ENCODE measurements at regions not wholly inside any gene's neighbourhood (a gene's known extent, or its start where the extent isn't known, plus 50 kb on each side); places are given as distances from the start of the nearest gene placed in this dataset.
A peak's percentile ranks its signal among the peaks of the same experiment; 100 is the strongest.

- TF ChIP-seq, protein P1, sequence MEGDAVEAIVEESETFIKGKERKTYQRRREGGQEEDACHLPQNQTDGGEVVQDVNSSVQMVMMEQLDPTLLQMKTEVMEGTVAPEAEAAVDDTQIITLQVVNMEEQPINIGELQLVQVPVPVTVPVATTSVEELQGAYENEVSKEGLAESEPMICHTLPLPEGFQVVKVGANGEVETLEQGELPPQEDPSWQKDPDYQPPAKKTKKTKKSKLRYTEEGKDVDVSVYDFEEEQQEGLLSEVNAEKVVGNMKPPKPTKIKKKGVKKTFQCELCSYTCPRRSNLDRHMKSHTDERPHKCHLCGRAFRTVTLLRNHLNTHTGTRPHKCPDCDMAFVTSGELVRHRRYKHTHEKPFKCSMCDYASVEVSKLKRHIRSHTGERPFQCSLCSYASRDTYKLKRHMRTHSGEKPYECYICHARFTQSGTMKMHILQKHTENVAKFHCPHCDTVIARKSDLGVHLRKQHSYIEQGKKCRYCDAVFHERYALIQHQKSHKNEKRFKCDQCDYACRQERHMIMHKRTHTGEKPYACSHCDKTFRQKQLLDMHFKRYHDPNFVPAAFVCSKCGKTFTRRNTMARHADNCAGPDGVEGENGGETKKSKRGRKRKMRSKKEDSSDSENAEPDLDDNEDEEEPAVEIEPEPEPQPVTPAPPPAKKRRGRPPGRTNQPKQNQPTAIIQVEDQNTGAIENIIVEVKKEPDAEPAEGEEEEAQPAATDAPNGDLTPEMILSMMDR (IDR thresholded peaks at IDR 0.05 in 8 of 11, conservative IDR thresholded peaks at IDR 0.05 in 3 of 11), result no peak
- TF ChIP-seq POLR2AphosphoS5 (IDR thresholded peaks at IDR 0.05) (no peak), POLR2A (IDR thresholded peaks at IDR 0.05) (no peak)
- WGBS, 5 donors, result 70 to 85% (median 79%) methylated on average over 2 of the region's 2 CpGs
- no peaks in the 10 kb centered on the region for H3K36me3 ChIP-seq
- no peaks in the 10 kb centered on the region for H3K27me3 ChIP-seq (replicated peaks in 1 of 7)
- H3K9me3 ChIP-seq, result peaks cover 0 to 80% (median 59%) of the 10 kb centered on the region in 8 donors
- intact Hi-C loops (cut with DNase I; ENCODE audit: low total_unique reads), result no loop called here
- H3K4me3 ChIP-seq, result no peak overlapping the region
- no peaks in the 10 kb centered on the region for H3K4me1 ChIP-seq
- no peak overlapping the region for H3K27ac ChIP-seq
- no peak for DNase-seq
Observed at GRCh38 chr4:126869967-126870366, 762.8 kb upstream of the INTU start.

DNA sequence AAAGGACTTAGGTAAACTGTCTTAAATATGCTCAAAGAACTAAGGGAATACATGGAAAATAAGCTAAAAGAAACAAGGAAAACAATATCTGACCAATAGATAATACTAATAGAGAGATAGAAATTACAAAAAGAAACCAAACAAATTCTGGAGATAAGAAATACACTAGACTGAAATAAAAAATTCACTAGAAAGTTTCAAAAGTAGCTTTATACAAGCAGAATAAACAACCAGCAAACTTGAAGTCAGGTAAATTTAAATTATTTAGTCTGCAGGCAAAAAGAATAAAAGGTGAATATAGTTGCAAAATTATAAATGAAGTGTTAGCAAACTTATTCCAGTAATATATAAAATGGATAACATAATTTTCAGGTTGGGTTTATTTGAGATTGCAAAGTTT lies 760.9 kb upstream of the INTU start:
- intact Hi-C loops (cut with DNase I; ENCODE audit: low total_unique reads), result no loop called here
- no peaks in the 10 kb centered on the region for H3K4me1 ChIP-seq
- DNase-seq, result no peak
- H3K9me3 ChIP-seq, result peaks cover 0 to 77% (median 53%) of the 10 kb centered on the region in 8 donors
- no peaks in the 10 kb centered on the region for H3K27me3 ChIP-seq (replicated peaks in 1 of 7)
- TF ChIP-seq, protein P1 (IDR thresholded peaks at IDR 0.05 in 8 of 11, conservative IDR thresholded peaks at IDR 0.05 in 3 of 11), result no peak
- TF ChIP-seq POLR2A (IDR thresholded peaks at IDR 0.05) (no peak), POLR2AphosphoS5 (IDR thresholded peaks at IDR 0.05) (no peak)
- H3K4me3 ChIP-seq, result no peak overlapping the region
- H3K27ac ChIP-seq, result no peak overlapping the region
- H3K36me3 ChIP-seq, result no peaks in the 10 kb centered on the region

DNA sequence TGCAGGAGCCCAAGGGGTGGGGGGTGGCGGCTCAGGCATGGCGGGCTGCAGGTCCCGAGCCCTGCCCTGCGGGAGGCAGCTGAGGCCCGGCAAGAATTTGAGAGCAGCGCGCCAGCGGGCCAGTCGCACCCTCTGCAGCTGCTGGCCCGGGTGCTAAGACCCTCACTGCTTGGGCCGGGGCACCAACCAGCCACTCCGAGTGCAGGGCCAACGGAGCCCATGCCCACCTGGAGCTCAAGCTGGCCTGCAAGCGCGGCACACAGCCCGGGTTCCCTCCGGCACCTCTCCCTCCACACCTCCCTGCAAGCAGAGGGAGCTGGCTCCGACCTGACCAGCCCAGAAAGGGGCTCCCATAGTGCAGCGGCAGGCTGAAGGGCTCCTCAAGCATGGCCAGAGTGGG lies 758.2 kb upstream of the INTU start:
- H3K27me3 ChIP-seq (replicated peaks in 1 of 7), result no peaks in the 10 kb centered on the region
- TF ChIP-seq, protein P1 (IDR thresholded peaks at IDR 0.05 in 8 of 11, conservative IDR thresholded peaks at IDR 0.05 in 3 of 11), result no peak
- TF ChIP-seq POLR2A (IDR thresholded peaks at IDR 0.05), result no peak
- no peak for TF ChIP-seq POLR2AphosphoS5 (IDR thresholded peaks at IDR 0.05)
- no peaks in the 10 kb centered on the region for H3K36me3 ChIP-seq
- no peak overlapping the region for H3K27ac ChIP-seq
- 77 to 98% (median 92%) methylated on average over 6 to 19 of the region's 19 CpGs for WGBS, 5 donors
- peak; percentile 65 for DNase-seq
- H3K4me3 ChIP-seq, result no peak overlapping the region
- H3K4me1 ChIP-seq, result no peaks in the 10 kb centered on the region
- peaks cover 0 to 61% (median 47%) of the 10 kb centered on the region in 8 donors for H3K9me3 ChIP-seq
- intact Hi-C loops (cut with DNase I; ENCODE audit: low total_unique reads), result no loop called here

DNA sequence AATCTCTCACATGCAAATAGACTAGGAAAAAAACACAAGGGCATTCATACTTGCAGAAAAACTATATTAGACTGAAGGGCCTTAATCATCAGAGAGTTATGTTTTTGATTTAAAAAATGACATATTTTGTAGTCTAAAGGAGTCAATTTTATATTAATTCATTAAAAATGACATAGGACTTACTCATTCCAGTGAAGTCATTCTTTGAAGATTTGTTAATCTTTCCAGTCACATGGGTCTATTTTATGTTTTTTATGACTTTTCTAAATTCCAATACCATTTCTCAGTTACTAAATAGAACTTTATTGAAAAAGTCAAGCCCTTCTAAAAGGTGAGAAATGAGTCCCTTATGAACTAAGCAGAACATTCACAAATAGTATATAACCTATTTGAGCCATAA lies 743.8 kb upstream of the INTU start:
- no peak overlapping the region for H3K27ac ChIP-seq
- no peaks in the 10 kb centered on the region for H3K4me1 ChIP-seq
- TF ChIP-seq POLR2AphosphoS5 (IDR thresholded peaks at IDR 0.05), result no peak
- no peaks in the 10 kb centered on the region for H3K36me3 ChIP-seq
- no peak overlapping the region for H3K4me3 ChIP-seq
- H3K9me3 ChIP-seq, result peaks cover 0 to 12% (median 0%) of the 10 kb centered on the region in 8 donors
- no peaks in the 10 kb centered on the region for H3K27me3 ChIP-seq (replicated peaks in 1 of 7)
- intact Hi-C loops (cut with DNase I; ENCODE audit: low total_unique reads), result no loop called here
- DNase-seq, result no peak

GRCh38 chr4:126890383-126890782 lies 742.4 kb upstream of the INTU start:
- no peaks in the 10 kb centered on the region for H3K27me3 ChIP-seq (replicated peaks in 1 of 7)
- peaks cover 0 to 12% (median 0%) of the 10 kb centered on the region in 8 donors for H3K9me3 ChIP-seq
- no peaks in the 10 kb centered on the region for H3K4me1 ChIP-seq
- no peak for TF ChIP-seq POLR2AphosphoS5 (IDR thresholded peaks at IDR 0.05)
- TF ChIP-seq, protein P1 (IDR thresholded peaks at IDR 0.05 in 8 of 11, conservative IDR thresholded peaks at IDR 0.05 in 3 of 11), result no peak
- no peak for TF ChIP-seq POLR2A (IDR thresholded peaks at IDR 0.05)
- H3K36me3 ChIP-seq, result no peaks in the 10 kb centered on the region
- no peak for DNase-seq
- intact Hi-C loops (cut with DNase I; ENCODE audit: low total_unique reads), result no loop called here
- H3K27ac ChIP-seq, result no peak overlapping the region
- H3K4me3 ChIP-seq, result no peak overlapping the region

Data from spleen (tissue), 11 donors.